GM12892 (cell line): ENCODE measurements at regions not wholly inside any gene's neighbourhood (a gene's known extent, or its start where the extent isn't known, plus 50 kb on each side); places are given as distances from the start of the nearest gene placed in this dataset.

ENCODE experiments used
- DNase-seq: peaks from one replicate; pipeline ENCODE4 v3.0.0; 2011; ENCODE audit not compliant: insufficient read length
- FAIRE-seq: peaks from 2 replicates; lab custom pipeline; 2011; peaks lifted over from hg19 to GRCh38; lab: Jason Lieb, UNC
- POLR2A ChIP-seq: IDR thresholded peaks from 2 replicates; pipeline ENCODE4 v1.6.1; 2011; ENCODE audit warnings: low read depth, low read length, control low read depth
- POLR2AphosphoS5 ChIP-seq: IDR thresholded peaks from 2 replicates; pipeline ENCODE4 v1.6.1; 2011; ENCODE audit warnings: low read depth, low read length, control low read depth
- TAF1 ChIP-seq: IDR thresholded peaks from 2 replicates; pipeline ENCODE4 v1.6.1; 2011; ENCODE audit warnings: low read depth, mild to moderate bottlenecking, control low read depth, low read length, borderline replicate concordance

DNA sequence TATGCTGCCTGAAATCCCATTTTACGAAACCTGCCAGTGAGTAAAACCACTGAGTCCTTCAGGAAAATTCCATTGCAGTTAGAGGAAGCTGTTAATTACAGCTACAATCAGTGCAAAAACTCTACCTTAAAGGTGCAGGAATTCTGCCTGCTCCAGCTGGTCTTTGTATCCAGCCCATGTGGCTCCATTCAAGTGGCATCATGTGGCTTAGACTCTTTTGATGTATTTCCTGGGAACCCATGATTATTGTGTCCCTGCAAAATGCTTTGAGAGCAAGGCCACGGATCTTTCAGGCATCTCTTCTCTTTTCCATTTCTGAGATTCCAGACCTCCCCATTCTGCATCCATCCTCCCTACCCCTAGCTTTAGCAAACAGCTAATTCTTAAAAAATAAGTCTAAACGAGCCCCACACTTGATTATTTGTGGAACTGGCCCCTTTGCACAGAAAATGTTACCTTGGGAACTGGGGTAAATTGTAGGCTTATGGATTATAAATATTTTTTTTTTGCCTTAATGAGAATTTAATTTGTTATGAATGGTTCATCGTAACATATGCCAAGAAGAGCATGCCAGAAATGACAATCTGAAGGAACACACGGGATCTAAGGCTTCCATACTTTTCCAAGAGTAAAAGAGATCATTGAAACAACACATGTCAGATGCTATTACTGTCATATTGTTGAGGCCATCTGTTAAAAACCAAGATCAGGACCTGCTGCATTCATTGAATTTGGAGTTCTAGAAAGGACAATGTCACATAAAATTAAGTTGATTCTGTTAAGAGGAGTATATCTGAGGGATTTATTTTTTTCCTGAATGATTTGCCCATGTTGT is 144.6 kb downstream of the TPH2 start:
- no peak for DNase-seq
- no peak for FAIRE-seq

DNA sequence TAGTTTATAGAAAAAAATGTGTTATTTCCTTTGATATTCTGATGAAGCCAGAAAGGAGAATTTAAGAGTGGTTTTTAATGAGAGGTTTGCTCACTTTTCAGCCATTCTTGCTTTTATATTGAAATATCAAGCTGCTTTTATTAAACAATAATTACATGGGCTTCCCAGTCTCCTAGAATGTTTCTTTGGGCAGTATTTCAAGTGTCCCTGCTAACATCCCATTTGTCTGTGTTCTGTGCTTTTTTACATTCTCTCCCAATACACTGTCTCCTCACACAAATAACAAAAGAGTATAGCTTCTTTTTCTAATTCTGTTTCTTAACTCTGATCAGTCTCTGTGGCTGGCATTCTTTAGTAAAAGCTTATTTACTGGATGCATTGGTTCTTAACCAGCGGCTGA is 145.4 kb downstream of the TPH2 start:
- FAIRE-seq (no peak), DNase-seq (no peak)
- no peak for TF ChIP-seq POLR2A
- TF ChIP-seq POLR2AphosphoS5 = no peak
- TF ChIP-seq TAF1 = no peak

More for the DNA sequence above, 144.6 kb downstream of the TPH2 start:
- TF ChIP-seq POLR2A (no peak), TAF1 (no peak), POLR2AphosphoS5 (no peak)

DNA sequence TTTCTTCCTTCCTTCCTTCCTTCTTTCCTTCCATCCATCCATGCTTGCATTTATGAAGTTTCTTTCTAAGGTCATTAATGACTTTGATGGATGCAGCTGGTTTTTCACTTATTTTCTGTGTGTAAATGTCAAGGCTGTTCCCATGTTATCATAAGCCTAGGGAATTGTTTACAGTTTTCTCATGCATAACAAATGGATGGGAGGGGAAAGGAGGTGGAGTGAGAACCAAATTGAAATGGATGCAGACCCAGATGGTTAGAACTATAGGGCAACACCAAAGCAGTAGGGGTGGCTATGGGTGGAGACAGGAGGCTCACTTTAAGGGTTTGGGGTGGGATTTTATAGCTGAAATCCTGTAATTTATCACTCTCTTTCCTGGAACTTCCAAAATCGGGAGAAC is 146.2 kb downstream of the TPH2 start:
- no peak for TF ChIP-seq POLR2AphosphoS5
- no peak for TF ChIP-seq POLR2A
- no peak for FAIRE-seq
- DNase-seq = no peak

DNA sequence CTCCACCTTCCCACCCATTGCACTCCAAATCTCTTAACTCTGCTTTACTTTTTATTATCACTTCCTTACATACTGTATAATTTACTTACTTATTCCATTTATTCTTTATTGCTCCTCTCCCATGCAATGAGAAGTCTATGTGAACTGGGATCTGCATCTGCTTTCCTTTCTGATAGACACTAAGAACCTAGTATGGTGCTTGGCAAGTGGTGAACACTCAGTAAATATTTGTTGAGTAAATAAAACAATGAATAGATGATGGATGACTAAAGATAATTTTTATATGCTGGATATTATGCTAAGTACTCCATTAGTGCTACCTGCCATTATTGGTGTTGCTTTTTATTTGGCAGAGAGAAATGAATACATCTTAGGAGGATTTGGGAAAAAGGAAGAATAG is 151.0 kb downstream of the TPH2 start:
- no peak for DNase-seq
- FAIRE-seq = no peak

DNA sequence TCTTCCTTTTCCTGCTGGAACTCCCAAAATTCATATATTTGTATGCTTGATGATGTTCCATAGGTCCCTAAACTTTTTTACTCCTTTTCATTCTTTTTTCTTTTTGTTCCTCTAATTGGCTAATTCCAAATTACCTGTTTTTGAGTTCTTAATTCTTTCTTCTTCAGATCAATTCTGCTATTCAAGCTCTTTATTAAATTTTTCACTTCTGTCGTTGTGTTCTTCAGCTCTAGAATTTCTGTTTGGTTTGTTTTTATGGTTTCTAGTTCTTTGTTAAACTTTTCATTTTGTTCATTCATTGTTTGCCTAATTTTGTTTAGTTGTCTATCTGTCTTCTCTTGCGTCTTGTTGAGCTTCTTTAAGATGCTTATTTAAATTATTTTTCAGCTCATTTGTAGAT is 154.8 kb downstream of the TPH2 start:
- no peak for TF ChIP-seq POLR2A
- TF ChIP-seq TAF1 = no peak
- TF ChIP-seq POLR2AphosphoS5 = no peak
- DNase-seq = no peak
- no peak for FAIRE-seq

More for the DNA sequence above, 151.0 kb downstream of the TPH2 start:
- TF ChIP-seq POLR2AphosphoS5 (no peak), POLR2A (no peak)

DNA sequence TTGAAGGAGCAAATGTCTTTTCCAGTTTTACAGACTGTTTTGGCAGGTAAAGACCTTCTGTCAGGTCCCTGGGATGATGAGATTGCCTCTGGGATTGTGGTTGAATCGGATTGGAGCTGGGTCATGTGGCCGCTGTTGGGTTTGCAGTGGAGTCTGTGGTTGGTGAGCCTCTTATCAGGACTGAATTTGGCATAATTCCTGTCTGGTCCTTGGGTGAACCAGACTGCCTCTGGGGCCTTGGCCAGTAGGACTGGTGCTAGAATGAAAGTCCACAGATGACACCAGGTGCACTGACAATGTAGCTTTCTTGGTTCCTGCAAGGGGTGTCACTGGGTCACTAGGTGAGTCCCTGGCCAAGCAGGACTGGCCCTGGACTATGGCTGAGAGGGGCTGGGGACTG is 155.3 kb downstream of the TPH2 start:
- TF ChIP-seq TAF1 = no peak
- no peak for TF ChIP-seq POLR2A
- TF ChIP-seq POLR2AphosphoS5 = no peak
- no peak for FAIRE-seq
- no peak for DNase-seq

DNA sequence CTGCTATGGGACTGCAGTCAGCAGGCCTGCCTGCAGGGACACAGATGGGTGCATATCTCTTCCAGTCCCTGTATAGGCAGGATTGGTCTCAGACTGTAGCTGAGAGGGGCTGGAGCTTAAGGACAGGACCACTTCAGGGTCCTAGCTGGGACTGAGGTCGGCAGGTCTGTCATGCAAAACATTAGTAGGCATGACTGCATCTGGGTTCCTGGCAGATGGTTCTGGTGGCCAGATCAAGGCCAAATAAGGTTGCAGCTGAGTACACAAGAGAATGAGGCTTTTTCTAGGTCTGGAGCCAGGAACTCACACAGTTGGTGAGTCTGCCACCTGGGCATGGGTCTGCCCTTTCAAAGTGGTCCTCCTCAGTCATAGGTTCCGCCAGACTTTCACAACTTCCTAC is 155.8 kb downstream of the TPH2 start:
- DNase-seq (no peak), FAIRE-seq (no peak)
- TF ChIP-seq TAF1 = no peak
- no peak for TF ChIP-seq POLR2A
- TF ChIP-seq POLR2AphosphoS5 = no peak

DNA sequence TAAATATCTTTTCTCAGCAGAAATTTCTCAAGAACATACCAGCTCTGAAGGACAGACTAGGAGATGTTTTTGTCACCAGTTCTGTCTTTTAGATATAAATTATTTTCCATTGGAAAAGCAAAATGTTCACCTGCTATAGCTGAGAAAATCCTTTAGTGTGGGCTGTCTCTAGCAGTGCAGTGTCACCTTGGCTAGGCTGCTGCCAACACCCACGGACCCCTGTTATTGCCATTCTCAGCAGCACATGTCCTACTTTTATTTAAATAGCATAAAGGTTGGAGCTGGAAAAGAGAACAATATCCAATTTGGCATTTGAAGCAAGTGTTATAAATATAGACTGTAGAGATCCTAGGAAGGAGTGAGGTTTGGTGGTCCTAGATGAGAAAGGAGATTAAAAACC is 156.4 kb downstream of the TPH2 start:
- DNase-seq (no peak), FAIRE-seq (no peak)
- no peak for TF ChIP-seq POLR2A
- TF ChIP-seq TAF1 = no peak
- no peak for TF ChIP-seq POLR2AphosphoS5

DNA sequence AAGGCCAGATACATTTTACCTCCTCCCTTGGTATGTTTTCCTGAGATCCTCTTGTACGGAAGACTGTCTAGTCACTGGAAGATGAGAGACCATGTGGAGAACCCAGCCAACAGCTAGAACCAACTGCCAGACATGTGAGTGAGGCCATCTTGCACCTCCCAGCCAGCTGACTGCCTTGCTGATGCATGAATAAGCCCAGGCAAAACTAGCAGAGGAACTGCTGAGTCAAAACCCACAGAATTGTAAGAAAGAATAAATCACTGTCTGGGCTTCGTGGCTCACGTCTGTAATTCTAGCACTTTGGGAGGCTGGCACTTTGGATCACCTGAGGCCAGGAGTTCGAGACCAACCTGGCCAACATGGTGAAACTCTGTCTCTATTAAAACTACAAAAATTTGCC is 160.0 kb downstream of the TPH2 start:
- FAIRE-seq (no peak), DNase-seq (no peak)
- TF ChIP-seq POLR2AphosphoS5 (no peak), TAF1 (no peak), POLR2A (no peak)

DNA sequence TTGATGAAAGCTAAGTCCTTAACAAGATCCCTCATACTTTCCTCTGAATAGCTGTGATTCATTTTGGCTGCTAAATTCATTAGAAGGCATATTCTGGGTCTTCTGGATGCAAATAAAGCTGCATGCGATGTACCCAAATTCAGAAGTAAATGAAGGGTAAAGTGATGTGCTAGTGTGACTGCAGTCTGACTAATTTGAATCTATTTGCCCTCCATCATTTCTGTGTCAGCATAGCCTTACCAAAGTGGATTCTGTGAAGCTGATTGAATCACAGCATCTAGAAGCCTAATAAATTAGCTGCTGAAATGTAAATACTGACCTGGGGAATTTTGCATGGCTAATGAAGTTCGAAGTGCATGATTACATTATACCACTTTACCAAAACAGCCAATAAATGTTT is 162.2 kb downstream of the TPH2 start:
- TF ChIP-seq TAF1 (no peak), POLR2A (no peak), POLR2AphosphoS5 (no peak)
- FAIRE-seq = no peak
- DNase-seq = no peak

DNA sequence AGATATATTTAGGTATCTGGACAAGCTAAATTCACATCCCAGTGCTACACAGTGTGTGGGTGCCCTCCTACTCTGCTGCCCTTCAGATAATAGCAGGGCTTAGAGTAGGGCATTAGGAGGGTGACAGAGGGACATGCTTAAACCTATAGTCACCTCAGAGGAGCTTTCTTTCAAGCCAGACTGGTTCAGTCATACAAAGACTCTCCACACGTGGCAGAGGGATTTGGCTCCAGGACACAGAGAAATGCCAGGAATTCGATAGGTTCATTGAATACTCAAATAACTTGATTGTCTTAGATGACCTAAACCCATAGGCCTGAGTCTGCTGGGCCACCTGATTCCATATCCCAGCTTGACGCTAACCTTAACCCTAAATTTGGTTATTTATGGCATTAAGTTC is 163.5 kb downstream of the TPH2 start:
- no peak for DNase-seq
- TF ChIP-seq POLR2A (no peak), POLR2AphosphoS5 (no peak), TAF1 (no peak)
- no peak for FAIRE-seq

DNA sequence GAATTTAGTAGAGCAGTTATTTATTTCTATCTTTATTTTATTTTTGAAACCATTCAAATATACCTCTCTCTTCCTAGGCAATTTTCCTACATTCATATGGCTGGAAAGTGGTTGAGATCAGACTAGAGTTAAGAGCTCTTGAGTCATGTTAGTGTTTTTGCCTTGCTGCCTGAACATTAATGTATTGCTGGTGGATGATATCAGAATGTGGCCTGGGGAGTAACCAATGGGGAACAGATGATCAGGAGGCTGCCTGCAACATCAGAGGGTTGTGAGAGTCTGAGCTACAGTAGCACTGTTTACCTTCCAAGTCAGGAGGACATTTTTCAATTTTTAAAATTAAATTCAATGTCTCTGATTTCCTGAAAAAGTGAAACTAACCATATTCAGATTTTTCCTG is 166.3 kb upstream of the TRHDE start:
- FAIRE-seq (no peak), DNase-seq (no peak)
- TF ChIP-seq TAF1 (no peak), POLR2AphosphoS5 (no peak), POLR2A (no peak)
